ENCODE measurements at regions not wholly inside any gene's neighbourhood (a gene's known extent, or its start where the extent isn't known, plus 50 kb on each side); places are given as distances from the start of the nearest gene placed in this dataset.

DNA sequence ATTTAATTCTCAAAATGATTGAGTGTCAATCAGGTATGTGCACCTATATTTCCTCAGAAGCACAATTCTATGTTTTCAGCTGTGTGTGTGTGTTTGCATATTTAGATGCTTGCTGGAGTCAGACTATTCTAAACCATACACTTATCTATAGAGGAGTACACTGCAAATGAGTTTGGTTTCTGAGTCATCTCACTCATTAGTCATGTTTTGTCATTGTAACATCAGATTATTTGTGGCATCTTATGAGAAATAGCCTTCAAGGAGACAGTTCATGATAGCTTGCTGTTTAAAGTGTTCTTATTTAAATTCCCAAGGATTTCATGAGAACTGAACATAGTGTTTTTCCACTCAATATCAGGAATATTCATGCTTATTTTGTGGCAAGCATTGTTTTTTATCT is 535.1 kb downstream of the NLGN4Y start:
- ChIA-PET CTCF (interaction anchor here (0.6 kb wide), 1 partner anchor 1881 kb away, joined by 4 read pairs; no protein-coding TSS in a partner anchor), POLR2A (no interaction called here)

DNA sequence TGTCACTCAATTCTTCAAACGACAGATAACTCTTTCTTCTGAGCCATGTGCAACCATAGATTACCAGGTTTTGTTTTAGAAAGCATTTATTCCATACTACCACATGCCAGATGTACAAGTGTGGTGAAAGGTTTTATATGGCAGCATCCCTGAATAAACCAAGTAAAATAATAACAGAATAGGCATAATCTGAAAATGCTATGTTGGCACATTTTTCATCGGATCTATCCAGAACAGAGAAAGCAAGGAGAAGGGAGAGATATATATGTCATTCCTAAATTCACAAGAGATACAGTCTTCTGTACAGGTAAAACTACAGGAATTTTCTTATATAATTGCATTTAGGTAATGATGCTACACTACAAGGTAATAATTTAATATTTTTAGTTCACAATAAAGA is 547.8 kb downstream of the NLGN4Y start:
- ChIA-PET POLR2A (no interaction called here), CTCF (no interaction called here)

DNA sequence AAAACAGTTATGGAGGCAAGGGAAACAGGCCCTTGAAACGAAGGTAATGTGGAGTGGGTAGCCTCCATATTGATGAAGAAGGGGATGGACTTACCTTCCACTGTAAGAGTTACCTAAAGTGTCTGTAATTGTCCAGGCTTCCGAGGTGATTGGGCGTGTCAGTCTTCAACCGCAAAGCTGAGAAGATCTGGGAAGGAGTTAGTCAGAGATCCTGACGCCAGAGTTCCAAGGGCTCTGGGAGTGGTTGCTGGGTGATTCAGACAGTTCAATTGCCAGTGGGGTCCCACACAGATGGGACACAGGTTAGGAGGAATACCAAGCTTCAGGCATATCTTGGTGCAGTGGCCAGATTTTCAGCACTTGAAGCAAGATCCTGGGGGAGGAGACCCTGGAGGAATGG is 577.0 kb downstream of the NLGN4Y start:
- POLR2A ChIA-PET, result no interaction called here

More for the DNA sequence above, 577.0 kb downstream of the NLGN4Y start:
- CTCF ChIA-PET, result no interaction called here

Data from activated CD8-positive, alpha-beta memory T cell treated with anti-CD3 and anti-CD28 coated beads for 36 hours (primary cell).